ENCODE measurements at regions not wholly inside any gene's neighbourhood (a gene's known extent, or its start where the extent isn't known, plus 50 kb on each side); places are given as distances from the start of the nearest gene placed in this dataset.
"Not testable (repeated sequence)": the region's sequence is repeated elsewhere in the genome, so short reads cannot be mapped to it uniquely, and the experiment has no call there.

DNA sequence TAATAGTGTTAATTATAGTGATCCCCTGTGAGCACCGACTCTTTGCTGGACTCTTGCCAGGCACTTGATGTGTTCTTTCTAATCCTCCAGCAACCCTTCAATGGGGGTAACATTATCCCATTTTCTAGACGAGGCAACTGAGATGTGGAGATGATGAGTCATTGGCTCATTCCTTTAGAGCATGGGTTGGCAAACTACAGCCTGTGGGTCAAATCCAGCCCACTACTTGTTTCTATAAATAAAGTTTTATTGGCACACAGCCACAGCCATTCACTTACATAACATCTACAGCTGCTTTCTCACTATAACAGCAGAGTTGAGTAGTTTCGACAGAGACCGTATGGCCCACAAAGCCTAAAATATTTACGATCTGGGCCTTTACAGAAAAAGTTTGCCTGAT, 249.5 kb upstream of the KCNG1 start:
- TF ChIP-seq, protein P1, sequence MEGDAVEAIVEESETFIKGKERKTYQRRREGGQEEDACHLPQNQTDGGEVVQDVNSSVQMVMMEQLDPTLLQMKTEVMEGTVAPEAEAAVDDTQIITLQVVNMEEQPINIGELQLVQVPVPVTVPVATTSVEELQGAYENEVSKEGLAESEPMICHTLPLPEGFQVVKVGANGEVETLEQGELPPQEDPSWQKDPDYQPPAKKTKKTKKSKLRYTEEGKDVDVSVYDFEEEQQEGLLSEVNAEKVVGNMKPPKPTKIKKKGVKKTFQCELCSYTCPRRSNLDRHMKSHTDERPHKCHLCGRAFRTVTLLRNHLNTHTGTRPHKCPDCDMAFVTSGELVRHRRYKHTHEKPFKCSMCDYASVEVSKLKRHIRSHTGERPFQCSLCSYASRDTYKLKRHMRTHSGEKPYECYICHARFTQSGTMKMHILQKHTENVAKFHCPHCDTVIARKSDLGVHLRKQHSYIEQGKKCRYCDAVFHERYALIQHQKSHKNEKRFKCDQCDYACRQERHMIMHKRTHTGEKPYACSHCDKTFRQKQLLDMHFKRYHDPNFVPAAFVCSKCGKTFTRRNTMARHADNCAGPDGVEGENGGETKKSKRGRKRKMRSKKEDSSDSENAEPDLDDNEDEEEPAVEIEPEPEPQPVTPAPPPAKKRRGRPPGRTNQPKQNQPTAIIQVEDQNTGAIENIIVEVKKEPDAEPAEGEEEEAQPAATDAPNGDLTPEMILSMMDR (IDR thresholded peaks at IDR 0.05) = no peak
- Histone ChIP-seq H3K9me3 (no peaks in the 10 kb centered on the region), H3K4me3 (ENCODE audit: low read depth in 1 of 2, low read length in 1 of 2) (no peak overlapping the region), H3K4me1 (ENCODE audit: control insufficient read depth in 1 of 2, insufficient read depth in 1 of 2, low read depth in 1 of 2, low read length in 1 of 2) (no peaks in the 10 kb centered on the region), H3K27me3 (peaks cover 24% of the 10 kb centered on the region), H3K36me3 (no peaks in the 10 kb centered on the region), H3K27ac (no peak overlapping the region)

DNA sequence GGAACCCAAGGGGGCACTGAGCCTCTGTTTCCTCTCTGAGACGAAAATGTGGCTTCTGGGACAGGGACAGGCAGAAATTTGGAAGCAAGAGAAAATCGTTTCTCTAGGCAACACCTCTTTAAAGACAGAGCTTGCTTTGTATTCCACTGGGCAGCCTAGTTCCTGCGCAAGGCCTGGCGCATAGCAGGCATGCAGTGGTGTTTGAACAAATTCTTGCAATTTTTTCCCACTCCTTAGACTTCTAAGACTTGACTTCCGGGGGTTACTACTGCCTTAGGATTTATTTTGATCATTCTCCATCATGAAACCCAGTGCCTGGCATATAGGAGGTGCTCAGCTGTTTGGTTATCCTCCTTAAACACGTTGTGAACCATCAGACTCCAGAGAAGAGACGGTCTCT, 249.0 kb upstream of the KCNG1 start:
- Histone ChIP-seq H3K4me3 (ENCODE audit: low read depth in 1 of 2, low read length in 1 of 2) (no peak overlapping the region), H3K27ac (no peak overlapping the region), H3K36me3 (no peaks in the 10 kb centered on the region), H3K9me3 (no peaks in the 10 kb centered on the region), H3K4me1 (ENCODE audit: control insufficient read depth in 1 of 2, insufficient read depth in 1 of 2, low read depth in 1 of 2, low read length in 1 of 2) (no peaks in the 10 kb centered on the region), H3K27me3 (peaks cover 19% of the 10 kb centered on the region)
- TF ChIP-seq, protein P1 (IDR thresholded peaks at IDR 0.05) = no peak

DNA sequence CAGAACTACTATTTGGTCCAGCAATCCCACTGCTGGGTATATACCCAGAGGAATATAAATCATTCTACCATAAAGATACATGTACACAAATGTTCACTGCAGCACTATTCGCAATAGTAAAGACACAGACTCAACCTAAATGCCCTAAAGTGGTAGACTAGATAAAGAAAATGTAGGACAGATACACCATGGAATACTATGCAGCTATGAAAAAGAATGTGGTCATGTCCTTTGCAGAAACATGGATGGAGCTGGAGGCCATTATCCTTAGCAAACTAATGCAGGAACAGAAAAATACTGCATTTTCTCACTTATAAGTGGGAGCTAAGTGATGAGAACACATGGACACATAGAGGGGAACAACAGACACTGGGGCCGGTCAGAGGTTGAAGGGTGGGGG, 248.4 kb upstream of the KCNG1 start:
- not testable (repeated sequence) for H3K36me3 ChIP-seq; H3K4me1 ChIP-seq (ENCODE audit: control insufficient read depth in 1 of 2, insufficient read depth in 1 of 2, low read depth in 1 of 2, low read length in 1 of 2); H3K4me3 ChIP-seq (ENCODE audit: low read depth in 1 of 2, low read length in 1 of 2); H3K27ac ChIP-seq; H3K9me3 ChIP-seq
- H3K27me3 ChIP-seq = peaks cover 13% of the 10 kb centered on the region

DNA sequence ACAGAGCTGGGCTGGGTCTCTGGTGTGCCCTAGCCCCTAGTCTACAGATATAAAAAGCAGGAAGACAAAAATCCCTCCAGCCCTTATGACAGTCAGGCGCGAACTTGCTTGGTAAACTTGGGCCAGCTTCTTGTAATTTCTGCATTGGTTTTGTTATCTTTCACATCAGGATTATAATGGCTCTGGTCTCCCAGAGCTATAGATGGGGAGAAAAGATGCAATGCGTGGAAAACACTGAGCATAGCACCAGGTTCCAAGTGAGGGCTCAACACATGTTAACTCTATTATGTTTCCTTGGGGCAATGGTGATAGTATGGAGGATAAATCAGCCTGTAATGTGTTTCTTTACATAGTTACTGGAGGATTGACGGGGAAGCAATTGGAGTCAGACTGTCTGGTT, 246.8 kb upstream of the KCNG1 start:
- TF ChIP-seq, protein P1 (IDR thresholded peaks at IDR 0.05) = no peak
- H3K27ac ChIP-seq = no peak overlapping the region
- H3K4me1 ChIP-seq (ENCODE audit: control insufficient read depth in 1 of 2, insufficient read depth in 1 of 2, low read depth in 1 of 2, low read length in 1 of 2) = no peaks in the 10 kb centered on the region
- H3K9me3 ChIP-seq = no peaks in the 10 kb centered on the region
- H3K27me3 ChIP-seq = no peaks in the 10 kb centered on the region
- H3K4me3 ChIP-seq (ENCODE audit: low read depth in 1 of 2, low read length in 1 of 2) = no peak overlapping the region
- no peaks in the 10 kb centered on the region for H3K36me3 ChIP-seq

DNA sequence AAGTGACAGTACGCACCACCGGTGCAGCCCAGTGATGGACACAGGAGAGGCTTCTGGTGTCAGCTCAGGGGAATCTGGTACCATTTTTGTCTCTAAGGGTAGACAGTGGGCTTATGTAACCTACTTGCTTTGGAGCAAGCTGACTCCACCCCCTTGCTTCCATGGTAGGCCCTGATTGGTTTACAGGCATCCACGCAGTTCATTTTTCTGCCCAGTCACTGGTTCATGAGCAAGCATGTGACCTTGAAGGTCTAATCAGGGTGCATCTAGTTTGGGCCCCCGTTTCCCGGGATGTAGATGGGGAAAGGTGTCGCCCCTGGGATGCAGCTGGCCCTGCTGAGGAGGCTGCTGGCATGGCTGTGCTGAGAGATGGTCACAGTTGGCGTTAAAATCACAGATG, 244.8 kb upstream of the KCNG1 start:
- TF ChIP-seq, protein P1 (IDR thresholded peaks at IDR 0.05) = no peak
- H3K9me3 ChIP-seq = no peaks in the 10 kb centered on the region

DNA sequence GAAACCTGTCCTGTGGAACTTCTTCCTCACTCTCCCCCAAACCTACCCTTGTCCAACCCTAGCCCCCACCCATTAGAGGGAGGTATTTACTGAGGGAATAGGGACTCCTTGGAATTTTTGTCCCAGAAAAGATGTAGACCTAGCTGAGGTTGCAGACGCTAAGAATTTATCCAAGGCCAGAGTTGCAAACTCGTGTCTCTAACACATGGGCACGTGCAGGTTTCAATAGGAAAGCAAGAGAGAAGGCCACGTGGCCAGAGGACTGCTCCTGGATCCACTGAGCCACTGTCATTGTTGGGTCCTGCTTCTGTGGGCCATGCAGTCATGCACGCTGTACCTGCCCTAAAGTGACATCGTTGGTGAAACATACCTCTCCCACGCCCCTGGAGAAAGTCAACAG, 243.4 kb upstream of the KCNG1 start:
- Histone ChIP-seq H3K27ac (no peak overlapping the region), H3K9me3 (no peaks in the 10 kb centered on the region), H3K4me3 (ENCODE audit: low read depth in 1 of 2, low read length in 1 of 2) (no peak overlapping the region), H3K4me1 (ENCODE audit: control insufficient read depth in 1 of 2, insufficient read depth in 1 of 2, low read depth in 1 of 2, low read length in 1 of 2) (no peaks in the 10 kb centered on the region), H3K27me3 (peaks cover 4% of the 10 kb centered on the region), H3K36me3 (no peaks in the 10 kb centered on the region)
- TF ChIP-seq, protein P1 (IDR thresholded peaks at IDR 0.05) = no peak

More for the DNA sequence above, 244.8 kb upstream of the KCNG1 start:
- no peak overlapping the region for H3K27ac ChIP-seq
- H3K27me3 ChIP-seq = peaks cover 4% of the 10 kb centered on the region
- no peak overlapping the region for H3K4me3 ChIP-seq (ENCODE audit: low read depth in 1 of 2, low read length in 1 of 2)
- H3K4me1 ChIP-seq (ENCODE audit: control insufficient read depth in 1 of 2, insufficient read depth in 1 of 2, low read depth in 1 of 2, low read length in 1 of 2) = no peaks in the 10 kb centered on the region
- no peaks in the 10 kb centered on the region for H3K36me3 ChIP-seq

Data from neutrophil (primary cell).